NCI-H748 (cell line): ENCODE measurements at regions not wholly inside any gene's neighbourhood (a gene's known extent, or its start where the extent isn't known, plus 50 kb on each side); places are given as distances from the start of the nearest gene placed in this dataset.
A peak's percentile ranks its signal among the peaks of the same experiment; 100 is the strongest.
"Not testable (repeated sequence)": the region's sequence is repeated elsewhere in the genome, so short reads cannot be mapped to it uniquely, and the experiment has no call there.

Source experiments
- DNase-seq: peaks from one replicate; lab custom pipeline; 2025; ENCODE audit not compliant: unreplicated experiment; lab: John Stamatoyannopoulos, UW

GRCh38 chr19:30267332-30267731 lies 104.9 kb upstream of the ZNF536 start:
- no peak for DNase-seq

DNA sequence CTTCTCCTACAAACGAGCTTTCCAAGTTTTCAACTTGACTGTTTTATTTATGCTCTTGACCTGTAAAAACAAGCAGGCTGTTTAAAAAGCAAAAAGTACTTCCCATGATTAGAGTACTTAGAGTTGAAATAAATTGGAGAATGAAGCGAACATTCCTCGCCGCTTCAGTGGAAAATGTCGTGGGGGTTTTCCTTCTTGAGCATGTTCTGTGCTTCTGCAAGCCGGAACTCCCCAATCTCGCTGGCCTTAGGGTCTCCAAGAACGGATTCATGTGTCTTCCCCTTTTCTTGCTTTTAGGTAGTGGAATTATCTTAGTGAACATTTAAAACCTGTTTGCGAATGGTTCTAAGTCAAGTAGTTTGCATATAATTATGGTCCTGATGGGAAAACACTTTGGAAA lies 103.6 kb upstream of the ZNF536 start:
- no peak for DNase-seq

DNA sequence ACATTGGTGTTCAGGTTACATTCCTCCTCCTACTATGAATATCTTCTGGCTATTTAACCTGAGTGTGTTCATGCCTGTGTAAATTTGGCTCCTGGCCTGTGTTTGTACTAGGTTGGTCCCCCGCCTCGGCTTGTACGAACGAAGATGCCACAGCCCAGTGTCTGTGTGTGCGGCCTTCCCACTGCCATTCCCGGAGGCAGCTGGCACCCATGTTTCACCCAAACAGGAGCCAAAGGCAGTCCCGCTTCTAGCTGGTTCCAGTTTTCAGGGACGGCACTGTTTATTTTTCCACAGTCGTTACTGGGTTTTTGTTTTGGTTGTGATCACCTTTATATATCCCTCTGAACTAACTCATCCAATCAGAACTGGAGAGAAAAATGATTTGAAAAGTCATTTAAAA lies 102.5 kb upstream of the ZNF536 start:
- DNase-seq: no peak

GRCh38 chr19:30271816-30272215 lies 100.4 kb upstream of the ZNF536 start:
- DNase-seq: no peak

- DNase-seq: no peak
These were observed 99.6 kb upstream of the ZNF536 start for GRCh38 chr19:30272554-30272953.

DNA sequence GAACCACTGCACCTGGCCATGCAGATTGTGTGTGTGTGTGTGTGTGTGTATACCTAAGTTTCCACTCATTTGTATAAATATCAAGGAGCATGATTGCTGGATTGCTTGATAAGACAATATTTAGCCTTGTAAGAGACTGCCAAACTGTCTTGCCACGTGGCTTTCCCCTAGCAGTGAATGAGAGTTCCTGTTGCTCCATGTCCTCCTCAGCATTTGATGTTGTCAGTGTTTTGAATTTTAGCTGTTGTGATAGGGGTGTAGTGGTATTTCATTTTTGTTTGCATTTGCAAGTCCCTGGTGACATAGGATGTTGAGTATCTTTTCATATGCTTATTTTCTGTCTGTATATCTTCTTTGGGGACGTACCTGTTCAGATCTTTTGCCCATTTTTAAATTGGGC lies 99.0 kb upstream of the ZNF536 start:
- no peak for DNase-seq

DNA sequence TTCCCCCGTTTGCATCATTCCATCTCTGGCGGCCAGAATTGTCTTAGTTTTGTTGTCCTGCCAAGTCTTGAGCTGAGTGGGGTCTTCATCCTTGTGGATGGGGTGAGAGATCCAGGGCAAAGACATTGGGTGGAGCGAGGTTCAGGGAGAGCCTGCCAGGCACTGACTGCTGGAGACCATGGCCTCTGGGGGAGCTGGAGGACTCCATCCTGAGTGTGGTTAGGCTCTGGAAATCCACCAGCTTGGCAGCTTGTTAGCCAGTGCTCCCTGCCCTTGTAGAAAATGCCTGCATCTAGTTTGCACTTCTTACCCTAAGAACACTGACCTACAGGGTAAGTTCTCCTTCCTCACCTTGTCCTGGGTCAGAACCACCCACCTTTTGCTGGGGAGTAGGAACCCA lies 97.2 kb upstream of the ZNF536 start:
- no peak for DNase-seq

- DNase-seq: peak; percentile 41
These were observed 95.9 kb upstream of the ZNF536 start for GRCh38 chr19:30276011-30276882.

- DNase-seq: peak; percentile 46
These were observed 95.3 kb upstream of the ZNF536 start for GRCh38 chr19:30276883-30277280.

- no peak for DNase-seq
These were observed 94.0 kb upstream of the ZNF536 start for GRCh38 chr19:30277941-30278881.

- DNase-seq: no peak
These were observed 93.3 kb upstream of the ZNF536 start for GRCh38 chr19:30278882-30279254.

DNA sequence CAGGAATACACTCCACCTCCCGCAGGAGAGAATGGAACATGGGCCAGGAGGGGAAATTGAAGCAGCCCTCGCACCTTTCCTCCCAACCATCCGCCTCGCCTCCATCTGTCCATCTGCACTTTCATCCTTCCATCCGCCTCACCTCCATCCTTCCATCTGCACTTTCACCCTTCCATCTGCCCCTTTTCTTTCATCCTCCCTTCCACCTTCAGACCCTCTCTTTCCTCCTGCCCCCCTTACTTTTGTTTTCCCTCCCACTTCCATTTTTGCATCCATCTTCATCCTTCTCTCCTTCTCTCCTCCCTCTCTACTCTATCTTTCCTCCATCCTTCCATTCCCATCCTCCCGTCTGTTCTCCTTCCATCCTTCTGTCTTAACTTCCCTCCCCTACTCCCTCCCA lies 92.2 kb upstream of the ZNF536 start:
- DNase-seq: no peak

- DNase-seq: no peak
These were observed 90.3 kb upstream of the ZNF536 start for GRCh38 chr19:30281906-30282305.

- DNase-seq: no peak
These were observed 88.6 kb upstream of the ZNF536 start for GRCh38 chr19:30283556-30283955.

DNA sequence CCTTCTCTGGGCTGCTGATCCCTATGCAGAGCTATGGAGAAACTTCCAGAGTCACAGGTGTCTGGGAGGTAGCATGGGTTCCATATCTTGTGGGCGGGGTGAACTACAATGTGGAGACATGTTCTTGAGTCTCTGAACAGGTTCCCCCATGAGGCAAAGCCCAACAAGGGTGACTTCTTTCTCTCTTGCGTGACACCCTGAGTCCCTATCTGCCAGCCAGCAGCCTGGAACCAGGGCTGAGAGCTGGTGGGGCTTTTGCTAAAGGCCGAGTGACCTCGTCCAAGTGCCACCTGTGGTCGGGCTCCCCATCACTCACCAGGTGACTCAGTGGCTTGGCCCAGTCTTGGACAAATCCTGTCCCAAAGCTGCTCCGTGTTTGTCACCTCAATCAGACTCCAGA lies 88.0 kb upstream of the ZNF536 start:
- no peak for DNase-seq

DNA sequence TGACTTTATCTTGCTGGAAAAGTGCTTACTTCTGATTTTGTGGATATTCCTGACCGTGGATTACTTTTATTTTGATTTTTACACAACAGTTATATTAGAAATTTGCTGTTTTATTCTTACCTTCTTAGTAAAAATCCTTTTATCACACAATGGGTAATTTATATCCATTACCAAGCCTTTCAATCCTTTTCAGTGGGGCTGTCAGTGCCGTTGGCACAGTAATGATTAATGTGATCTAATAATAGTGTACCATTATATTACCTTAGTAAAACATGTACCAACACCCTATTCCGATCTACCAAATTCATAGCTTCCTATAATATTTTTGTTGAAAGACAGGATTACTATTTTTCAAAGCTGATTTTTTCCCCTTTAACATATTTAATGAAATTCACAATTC lies 87.3 kb upstream of the ZNF536 start:
- no peak for DNase-seq

DNA sequence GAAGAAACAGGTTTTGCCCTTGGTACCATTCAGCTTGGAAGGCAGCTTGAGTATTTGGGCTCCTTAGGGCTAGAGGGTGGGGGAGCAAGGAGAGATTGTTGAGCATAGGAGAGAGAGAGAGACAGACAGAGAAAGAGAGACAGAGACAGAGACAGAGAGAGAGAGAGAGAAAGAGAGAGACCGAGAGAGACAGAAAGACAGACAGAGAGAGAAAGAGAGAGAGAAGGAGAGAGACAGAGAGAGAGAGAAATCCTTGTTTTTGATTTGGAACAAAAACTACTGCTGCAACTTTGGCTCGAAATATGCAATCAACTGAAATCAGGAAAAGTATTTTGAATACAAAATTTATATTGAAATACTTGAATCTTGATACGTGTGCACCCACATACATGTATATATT lies 85.8 kb upstream of the ZNF536 start:
- no peak for DNase-seq

DNA sequence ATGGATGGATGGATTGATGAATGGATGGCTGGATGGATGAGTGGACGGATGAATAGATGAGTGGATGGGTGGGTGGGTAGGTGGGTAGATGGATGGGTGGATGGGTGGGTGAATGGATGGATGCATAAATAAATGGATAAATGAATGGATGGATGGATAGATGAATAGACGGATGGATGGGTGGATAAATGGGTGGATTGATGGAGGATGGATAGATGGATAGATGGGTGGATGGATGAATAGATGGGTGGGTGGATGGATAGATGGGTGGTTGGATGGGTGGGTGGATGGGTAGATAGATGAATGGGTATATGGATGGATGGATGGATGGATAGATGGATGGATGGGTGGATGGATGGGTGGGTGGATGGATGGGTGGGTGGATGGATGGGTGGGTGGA lies 84.9 kb upstream of the ZNF536 start:
- DNase-seq: no peak

DNA sequence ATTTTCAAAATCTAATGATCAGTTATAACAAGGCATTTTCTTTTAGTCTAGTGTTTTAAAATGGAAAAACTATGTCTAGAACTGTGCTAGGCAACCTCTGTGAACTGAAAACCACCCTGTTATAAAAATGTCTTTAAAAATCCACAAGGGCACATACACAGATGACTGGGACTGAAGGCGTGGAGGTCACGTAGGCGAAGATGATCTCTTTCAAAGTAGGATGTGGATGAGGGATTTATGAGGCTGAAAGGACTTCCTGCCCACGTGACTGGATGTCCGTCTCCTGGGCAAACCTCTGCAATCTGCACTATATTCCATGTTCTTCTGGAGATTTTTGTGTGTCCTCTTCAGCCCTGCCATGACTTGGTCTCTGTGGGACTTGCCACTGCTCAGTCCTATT lies 84.2 kb upstream of the ZNF536 start:
- DNase-seq: no peak

DNA sequence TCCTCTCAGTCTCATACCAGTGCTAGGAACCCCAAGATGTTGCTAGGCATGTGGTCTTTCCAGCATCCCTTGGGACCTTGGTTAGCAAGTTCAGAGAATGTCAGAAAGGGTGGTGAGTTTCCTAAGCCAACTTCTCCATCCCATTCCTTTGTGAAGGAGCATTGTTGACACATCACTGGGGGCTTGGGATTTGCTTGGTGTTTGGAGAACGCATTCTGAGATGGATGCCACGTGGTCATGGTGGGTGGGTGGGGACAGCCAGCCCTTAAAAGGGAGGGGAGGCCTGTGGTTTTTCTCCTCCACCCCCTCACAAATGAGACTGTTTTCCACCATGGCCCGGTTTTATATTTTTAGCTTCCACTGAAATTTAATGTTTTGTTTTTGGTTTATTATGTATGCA lies 83.3 kb upstream of the ZNF536 start:
- DNase-seq: no peak

DNA sequence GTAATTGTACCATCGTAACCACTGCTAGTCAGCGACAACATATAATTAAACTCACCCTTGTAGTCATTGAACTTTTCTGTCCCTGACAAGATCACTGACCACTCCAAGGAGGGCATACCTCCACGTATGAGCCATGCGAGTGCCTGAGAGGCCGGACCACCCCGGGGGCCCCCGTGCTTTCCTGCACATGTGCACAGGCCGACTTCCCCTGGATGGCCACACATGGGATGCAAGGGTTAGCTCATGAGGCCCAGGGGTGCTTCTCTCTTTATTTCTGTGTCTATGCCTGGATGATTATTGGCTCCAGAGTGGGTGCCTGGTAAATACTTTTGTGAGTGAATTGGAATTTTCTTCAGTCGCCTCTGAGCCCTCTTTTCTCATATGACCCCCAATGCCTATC lies 82.8 kb upstream of the ZNF536 start:
- DNase-seq: no peak

- not testable (repeated sequence) for DNase-seq
These were observed 81.4 kb upstream of the ZNF536 start for GRCh38 chr19:30290805-30291204.
